NCI-H748 (cell line): ENCODE measurements at regions not wholly inside any gene's neighbourhood (a gene's known extent, or its start where the extent isn't known, plus 50 kb on each side); places are given as distances from the start of the nearest gene placed in this dataset.

Experiments used
- DNase-seq: peaks from one replicate; lab custom pipeline; 2025; ENCODE audit not compliant: unreplicated experiment; lab: John Stamatoyannopoulos, UW

- DNase-seq, result no peak
Measured at GRCh38 chr6:87815449-87815848, 113.4 kb upstream of the AKIRIN2 start.

GRCh38 chr6:87808005-87808757, 106.1 kb upstream of the AKIRIN2 start:
- peak; percentile 53 for DNase-seq

GRCh38 chr6:87807475-87807874, 105.4 kb upstream of the AKIRIN2 start:
- no peak for DNase-seq

GRCh38 chr6:87806635-87807034, 104.6 kb upstream of the AKIRIN2 start:
- DNase-seq, result peak; percentile 87

DNA sequence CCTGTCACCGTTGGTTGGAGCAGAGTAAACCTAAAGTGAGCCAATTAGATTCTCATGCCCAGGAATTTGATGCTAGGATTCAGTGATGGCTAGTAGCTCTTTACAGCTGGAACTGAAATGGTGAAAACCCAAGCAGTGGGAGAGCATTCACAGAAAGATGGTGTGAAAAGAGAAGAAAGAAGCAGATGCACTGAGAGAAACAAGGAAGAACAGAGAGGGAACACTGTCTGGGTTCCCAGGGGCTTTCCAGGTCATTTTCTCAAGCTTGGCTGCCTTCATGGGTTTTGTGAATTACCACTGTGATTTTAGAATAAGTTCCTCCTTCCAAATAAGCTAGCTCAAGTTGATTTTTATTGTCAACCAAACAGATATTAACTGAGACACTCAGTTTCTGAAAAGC, 104.1 kb upstream of the AKIRIN2 start:
- DNase-seq, result no peak

DNA sequence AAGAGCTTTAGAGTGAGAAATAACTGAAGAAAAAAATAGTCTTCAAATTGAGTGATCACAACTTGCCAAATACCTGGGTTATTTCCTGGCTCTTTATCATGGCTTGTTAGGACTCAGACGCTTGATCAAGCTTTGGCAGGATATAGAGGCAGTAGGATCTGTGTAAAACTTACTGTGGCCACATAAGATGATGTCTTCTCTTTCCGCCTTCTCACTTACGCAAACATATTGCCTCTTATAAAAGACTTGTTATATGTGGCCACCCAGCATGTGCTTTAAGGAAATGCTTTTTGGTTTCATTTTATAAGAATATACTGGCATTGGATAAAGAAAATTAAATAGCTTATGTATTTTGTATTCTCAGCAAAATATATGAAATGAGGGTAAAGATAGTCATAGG, 101.8 kb upstream of the AKIRIN2 start:
- no peak for DNase-seq

DNA sequence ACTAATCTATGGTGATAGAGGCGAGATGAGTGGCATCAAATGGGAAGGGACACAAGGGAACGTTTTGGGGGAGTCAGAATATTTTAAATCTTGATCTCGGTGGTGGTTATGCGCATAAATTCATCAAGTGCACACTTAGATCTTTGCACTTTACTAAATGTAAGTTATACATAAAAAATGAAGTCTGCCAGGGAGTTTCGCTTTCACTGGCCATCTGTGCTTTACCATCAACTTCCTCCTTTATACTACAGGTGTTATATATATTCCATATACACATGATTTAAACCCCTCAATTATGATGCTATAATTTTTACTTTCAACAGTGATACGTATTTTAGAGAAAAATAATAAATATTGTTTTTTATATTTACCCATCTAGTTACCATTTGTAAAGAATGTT, 97.6 kb upstream of the AKIRIN2 start:
- DNase-seq, result no peak

DNA sequence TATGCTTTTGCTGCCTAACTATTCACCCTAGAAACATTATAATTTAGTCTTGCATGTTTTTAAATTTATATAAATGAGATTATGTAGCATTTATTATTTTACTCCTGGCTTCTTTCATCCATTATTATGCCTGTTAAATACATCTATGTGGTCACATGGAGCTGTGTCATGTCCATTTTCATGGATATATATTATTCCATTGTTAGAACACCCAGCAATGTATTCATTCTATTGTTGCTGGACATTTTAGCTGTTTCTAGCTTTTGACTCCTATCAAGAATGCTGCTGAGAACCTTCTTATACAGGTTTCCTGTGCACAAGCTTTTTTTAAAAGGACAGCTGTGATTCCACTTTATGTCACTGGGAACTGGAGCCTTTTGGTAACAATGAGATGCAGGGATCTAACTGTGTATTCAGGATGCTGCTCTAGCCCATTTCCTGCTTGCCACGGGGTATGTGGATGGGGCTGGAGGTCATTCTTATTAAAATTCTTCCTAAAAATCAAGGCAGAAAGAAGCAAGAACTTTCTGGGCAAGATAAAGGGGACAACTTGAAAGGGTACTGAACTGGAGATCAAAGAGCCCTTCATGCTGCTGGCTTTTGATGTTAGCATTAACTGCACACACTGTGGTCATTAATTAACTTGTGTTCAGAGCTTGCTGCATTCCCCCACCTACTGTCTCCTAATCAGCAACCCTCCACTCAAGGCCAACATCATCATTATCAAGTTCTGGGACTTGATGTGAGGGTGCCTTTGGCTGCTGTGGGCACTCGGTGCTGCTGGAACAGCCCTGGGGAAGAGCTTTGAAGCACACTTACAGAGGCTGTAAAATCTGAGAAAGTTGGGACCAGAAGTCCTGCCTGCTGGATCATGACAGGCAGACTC, 96.6 kb upstream of the AKIRIN2 start:
- no peak for DNase-seq

DNA sequence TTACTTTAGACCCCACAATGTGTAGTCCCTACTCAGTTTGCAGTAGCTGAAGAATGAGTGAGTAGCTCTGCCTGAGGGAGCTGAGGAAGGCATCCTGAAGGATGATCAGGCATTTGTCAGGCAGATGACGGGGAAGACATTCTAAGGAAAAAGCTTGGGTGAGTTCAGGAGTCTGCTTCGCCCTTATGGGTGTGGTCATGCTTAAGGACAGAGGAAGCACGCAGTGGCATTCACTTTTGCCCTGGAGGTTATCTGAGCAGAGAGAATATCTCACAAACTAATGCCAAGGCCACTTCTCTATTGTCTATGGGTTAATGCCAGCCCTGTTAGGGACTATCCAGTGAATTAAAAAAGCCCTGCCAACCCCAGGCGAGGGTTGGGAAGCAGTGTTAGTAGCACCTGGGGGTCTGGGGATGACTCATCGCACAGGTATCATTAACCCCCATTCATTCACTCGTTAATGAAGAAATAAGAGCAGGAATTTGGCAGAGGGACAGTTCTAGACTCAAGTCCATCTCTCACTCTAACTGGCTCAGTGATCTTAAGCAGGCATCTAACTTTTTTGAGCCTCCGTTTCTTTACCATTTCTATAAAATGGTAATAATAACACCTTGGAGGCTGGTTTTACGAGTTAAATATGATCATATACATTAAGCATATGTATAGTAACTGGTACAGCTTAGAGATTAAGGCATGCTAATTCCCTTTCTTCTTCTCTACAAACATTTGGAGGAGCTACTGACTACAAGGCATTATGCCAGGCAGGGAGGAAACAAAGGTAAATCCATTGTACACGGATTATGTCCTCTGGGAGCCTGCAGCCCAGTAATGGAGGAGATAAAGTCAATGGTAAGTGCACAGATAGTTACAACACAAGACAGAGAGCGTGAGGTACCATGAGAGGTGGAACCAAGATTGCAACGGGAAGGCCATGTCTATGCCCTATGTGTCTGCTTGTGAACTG, 93.2 kb upstream of the AKIRIN2 start:
- no peak for DNase-seq

GRCh38 chr6:87793315-87793714, 91.3 kb upstream of the AKIRIN2 start:
- no peak for DNase-seq

- no peak for DNase-seq
Measured at GRCh38 chr6:87791982-87792381, 89.9 kb upstream of the AKIRIN2 start.

- DNase-seq, result no peak
Measured at GRCh38 chr6:87791485-87791884, 89.5 kb upstream of the AKIRIN2 start.

DNA sequence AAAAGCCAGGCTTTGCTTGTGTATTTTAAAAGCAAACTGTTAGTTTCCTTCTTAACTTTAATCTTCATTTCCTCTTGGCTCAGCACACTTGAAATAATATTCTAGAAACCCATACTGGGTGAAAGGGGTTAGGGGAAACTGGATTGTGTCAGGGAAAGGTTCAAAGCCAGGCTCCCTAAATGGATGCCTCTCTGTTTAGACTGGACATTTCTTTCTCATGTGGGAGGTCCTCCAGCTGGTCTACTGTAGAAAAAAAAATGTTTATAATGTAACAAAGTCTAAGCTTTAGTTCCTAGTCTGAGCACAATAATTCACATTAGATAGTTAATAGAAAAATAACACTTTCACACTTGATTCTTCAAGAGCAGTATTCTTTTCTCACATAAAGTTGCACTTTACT, 89.0 kb upstream of the AKIRIN2 start:
- DNase-seq, result no peak

GRCh38 chr6:87789900-87790290, 87.9 kb upstream of the AKIRIN2 start:
- no peak for DNase-seq

DNA sequence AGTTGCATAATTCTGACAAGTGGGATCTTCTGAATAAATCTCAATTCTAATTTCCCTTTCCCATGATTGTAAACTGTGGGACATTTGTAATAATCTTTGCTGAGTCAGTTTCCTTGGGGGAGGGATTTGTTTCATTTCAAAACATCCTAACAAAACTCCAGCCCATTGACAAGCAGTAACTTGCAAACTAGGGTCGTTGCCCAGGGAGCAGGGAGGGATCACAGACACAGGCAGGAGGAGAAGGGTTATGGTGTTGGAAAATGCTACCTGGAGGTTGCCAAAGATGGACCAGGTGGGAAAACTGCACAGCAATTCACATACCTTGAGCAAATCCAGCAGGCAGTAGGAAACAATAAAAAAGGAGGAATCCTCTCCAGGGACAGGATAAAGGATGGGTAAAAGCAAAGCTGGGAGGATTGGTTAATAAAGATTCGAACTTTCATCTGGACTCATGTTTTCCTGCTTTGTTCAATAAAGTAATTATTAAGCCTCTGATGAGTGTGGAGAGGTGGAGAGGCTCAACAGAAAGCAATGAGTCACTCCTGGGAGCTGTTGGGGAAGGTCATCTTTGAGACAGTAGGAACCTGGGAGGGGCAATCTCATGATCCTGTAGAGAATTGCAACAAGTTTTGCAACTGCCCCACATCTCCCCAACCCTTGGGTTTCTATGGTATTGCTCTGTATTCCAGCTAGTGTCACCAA, 87.3 kb upstream of the AKIRIN2 start:
- no peak for DNase-seq

- no peak for DNase-seq
Measured at GRCh38 chr6:87788141-87788540, 86.1 kb upstream of the AKIRIN2 start.

DNA sequence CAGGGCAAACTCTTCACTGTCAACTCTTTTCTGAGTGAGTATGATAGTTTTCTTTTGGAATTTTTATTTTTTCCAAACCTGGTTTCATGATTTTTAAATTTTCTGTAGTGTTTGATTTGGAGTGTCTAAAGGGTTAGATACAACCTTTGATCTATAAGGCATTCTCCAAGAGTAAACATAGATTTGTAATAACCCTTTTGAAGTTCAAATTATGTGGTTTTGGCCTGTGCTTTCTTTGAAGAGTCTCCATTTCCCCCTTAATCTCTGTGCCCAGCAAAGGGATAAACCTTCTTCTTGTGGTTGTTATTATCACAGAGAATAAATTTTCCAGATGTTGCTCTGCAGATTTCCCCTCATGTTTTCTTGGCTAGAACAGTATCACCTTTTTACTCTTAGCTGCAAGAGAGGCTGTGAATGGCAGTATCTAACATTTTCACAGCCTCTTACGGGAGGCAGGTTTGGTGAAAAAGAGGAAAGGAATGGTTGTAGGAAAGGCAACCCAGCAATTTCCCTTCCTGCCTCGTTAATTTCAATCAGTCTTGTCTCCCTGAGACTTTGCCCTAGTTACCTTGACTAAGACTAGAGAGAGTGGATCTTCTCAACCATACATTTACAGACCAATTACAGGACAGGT, 83.3 kb upstream of the AKIRIN2 start:
- DNase-seq, result no peak

DNA sequence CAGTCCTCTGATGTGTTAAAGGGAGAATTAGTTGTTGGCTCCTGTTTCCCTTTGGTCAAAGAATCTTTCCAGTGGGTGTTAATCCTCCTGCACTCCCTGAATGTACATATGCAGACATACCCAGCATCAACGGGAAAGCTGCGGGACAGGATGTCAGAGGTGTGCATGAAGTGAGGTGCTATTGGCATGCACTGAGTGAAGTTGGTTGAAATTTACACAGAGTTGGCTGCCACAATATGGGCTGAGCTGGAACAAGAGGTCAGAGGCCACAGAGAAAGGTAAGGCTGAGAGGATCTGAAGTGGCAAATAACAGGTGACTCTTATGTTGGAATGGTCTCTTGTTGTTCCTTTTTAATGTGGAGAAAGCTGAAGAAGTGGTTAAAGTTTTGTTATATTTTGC, 82.7 kb upstream of the AKIRIN2 start:
- DNase-seq, result no peak

DNA sequence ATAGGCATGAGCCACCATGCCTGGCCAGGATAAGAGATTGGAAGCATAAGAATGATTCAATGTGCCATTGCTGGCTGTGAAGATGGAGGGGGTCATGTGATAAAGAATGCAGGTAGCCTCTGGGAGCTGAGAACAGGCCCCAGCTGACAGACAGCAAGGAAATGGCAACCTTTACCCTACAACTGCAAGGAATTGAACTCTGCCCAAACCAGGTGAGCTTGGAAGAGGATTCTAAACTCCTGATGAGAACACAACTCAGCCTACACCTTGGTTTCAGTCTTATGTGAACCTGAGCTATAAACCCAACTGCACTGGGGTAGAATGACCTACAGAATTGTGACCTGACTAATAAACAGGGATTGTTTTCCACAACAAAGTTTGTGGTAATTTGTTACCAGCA, 82.0 kb upstream of the AKIRIN2 start:
- no peak for DNase-seq

DNA sequence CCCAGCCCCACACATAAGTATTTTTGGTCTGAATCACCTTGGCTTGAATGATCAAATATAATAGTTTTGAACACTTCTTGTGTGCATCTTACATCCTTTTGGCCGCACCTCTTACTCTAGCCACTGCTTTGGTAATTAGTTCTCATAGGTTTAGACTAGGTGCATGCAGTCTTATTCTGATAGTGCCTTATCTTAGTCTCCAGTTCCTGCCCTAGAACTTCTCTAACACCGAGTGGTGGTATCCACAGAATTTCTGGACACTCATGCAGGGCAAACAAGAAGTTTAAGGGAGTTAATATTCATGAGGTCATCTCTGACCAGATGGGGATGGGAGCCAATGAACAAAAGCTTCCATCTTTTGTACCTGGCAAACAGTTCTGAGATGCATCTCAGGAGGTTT, 77.5 kb upstream of the AKIRIN2 start:
- no peak for DNase-seq
